Trophoblast cell (in vitro differentiated cells and primary cell): ENCODE measurements at regions not wholly inside any gene's neighbourhood (a gene's known extent, or its start where the extent isn't known, plus 50 kb on each side); places are given as distances from the start of the nearest gene placed in this dataset.

Source experiments
- DNase-seq, 2 donors: peaks; one replicate each; pipeline ENCODE4 v3.0.0-alpha.2; 2016
- H2AFZ ChIP-seq: 2 replicates; pipeline ENCODE4 v1.6.1; 2013; ENCODE audit warnings: low read length, moderate library complexity, mild to moderate bottlenecking; ENCODE audit not compliant: insufficient read depth, poor library complexity
- H2AK5ac ChIP-seq: 2 replicates; pipeline ENCODE4 v1.6.1; 2013; ENCODE audit warnings: mild to moderate bottlenecking, low read length
- H2BK120ac ChIP-seq: 2 replicates; pipeline ENCODE4 v1.6.1; 2013; ENCODE audit warnings: low read length, mild to moderate bottlenecking, moderate library complexity; ENCODE audit not compliant: insufficient read depth, poor library complexity
- H2BK12ac ChIP-seq: 2 replicates; pipeline ENCODE4 v1.6.1; 2013; ENCODE audit warnings: mild to moderate bottlenecking, low read length, moderate library complexity
- H2BK5ac ChIP-seq: 2 replicates; pipeline ENCODE4 v1.6.1; 2013; ENCODE audit warnings: low read length, low read depth, moderate library complexity, mild to moderate bottlenecking; ENCODE audit not compliant: poor library complexity
- H3K14ac ChIP-seq: 2 replicates; pipeline ENCODE4 v1.6.1; 2013; ENCODE audit warnings: mild to moderate bottlenecking, low read length
- H3K18ac ChIP-seq: 2 replicates; pipeline ENCODE4 v1.6.1; 2013; ENCODE audit warnings: mild to moderate bottlenecking, low read length
- H3K23ac ChIP-seq: 2 replicates; pipeline ENCODE4 v1.6.1; 2013; ENCODE audit warnings: low read length
- H3K27ac ChIP-seq: 2 replicates; pipeline ENCODE4 v1.5.1; 2013; ENCODE audit warnings: low read depth, mild to moderate bottlenecking, inconsistent platforms, low read length, moderate library complexity
- H3K27me3 ChIP-seq: 2 replicates; pipeline ENCODE4 v1.6.1; 2013; ENCODE audit warnings: inconsistent platforms, mild to moderate bottlenecking, low read length, moderate library complexity; ENCODE audit not compliant: insufficient read depth
- H3K36me3 ChIP-seq, 2 experiments: 1 replicate in 1 of 2; 2 replicates in 1 of 2; pipeline ENCODE4 v1.6.1; 2013; ENCODE audit warnings: low read length in 2 of 2, mild to moderate bottlenecking in 2 of 2, moderate library complexity in 1 of 2; ENCODE audit not compliant: insufficient read depth in 2 of 2, control insufficient read depth in 1 of 2
- H3K4ac ChIP-seq: 2 replicates; pipeline ENCODE4 v1.6.1; 2013; ENCODE audit warnings: low read depth, mild to moderate bottlenecking, low read length, moderate library complexity
- H3K4me1 ChIP-seq, 2 experiments: 1 replicate in 1 of 2; 2 replicates in 1 of 2; pipeline ENCODE4 v1.6.1; 2013; ENCODE audit warnings: low read length in 2 of 2, mild to moderate bottlenecking in 2 of 2, moderate library complexity in 1 of 2; ENCODE audit not compliant: insufficient read depth in 2 of 2, control insufficient read depth in 1 of 2
- H3K4me2 ChIP-seq: 2 replicates; pipeline ENCODE4 v1.6.1; 2013; ENCODE audit warnings: inconsistent platforms, mild to moderate bottlenecking, low read length, moderate library complexity
- H3K4me3 ChIP-seq: 2 replicates; pipeline ENCODE4 v1.5.1; 2013; ENCODE audit warnings: mild to moderate bottlenecking, low read depth, low read length, inconsistent platforms
- H3K79me1 ChIP-seq: one replicate; pipeline ENCODE4 v1.6.1; 2013; ENCODE audit warnings: low read length
- H3K79me2 ChIP-seq: 2 replicates; pipeline ENCODE4 v1.6.1; 2013; ENCODE audit warnings: low read length, mild to moderate bottlenecking; ENCODE audit not compliant: control insufficient read depth, insufficient read depth, poor library complexity
- H3K9ac ChIP-seq: 2 replicates; pipeline ENCODE4 v1.6.1; 2013; ENCODE audit warnings: mild to moderate bottlenecking, low read length
- H3K9me3 ChIP-seq: 2 replicates; pipeline ENCODE4 v1.6.1; 2013; ENCODE audit warnings: low read depth, mild to moderate bottlenecking, control low read depth, inconsistent platforms, low read length; ENCODE audit not compliant: insufficient read depth
- H4K12ac ChIP-seq: 2 replicates; pipeline ENCODE4 v1.6.1; 2013; ENCODE audit warnings: low read depth, mild to moderate bottlenecking, low read length, moderate library complexity
- H4K8ac ChIP-seq: 2 replicates; pipeline ENCODE4 v1.6.1; 2013; ENCODE audit warnings: low read depth, mild to moderate bottlenecking, low read length, moderate library complexity
- H4K91ac ChIP-seq: one replicate; pipeline ENCODE4 v1.6.1; 2013; ENCODE audit warnings: low read depth, mild to moderate bottlenecking, low read length, moderate library complexity
- WGBS: extraction: QIAGEN DNeasy Blood & Tissue Kit; methylation state at CpG from one replicate; pipeline ENCODE4 v1.1.7; 2013; ENCODE audit warnings: missing lambda C conversion rate; ENCODE audit not compliant: insufficient read length, insufficient coverage; ENCODE audit errors: extremely low coverage; 5-methylcytosine and 5-hydroxymethylcytosine counted together

DNA sequence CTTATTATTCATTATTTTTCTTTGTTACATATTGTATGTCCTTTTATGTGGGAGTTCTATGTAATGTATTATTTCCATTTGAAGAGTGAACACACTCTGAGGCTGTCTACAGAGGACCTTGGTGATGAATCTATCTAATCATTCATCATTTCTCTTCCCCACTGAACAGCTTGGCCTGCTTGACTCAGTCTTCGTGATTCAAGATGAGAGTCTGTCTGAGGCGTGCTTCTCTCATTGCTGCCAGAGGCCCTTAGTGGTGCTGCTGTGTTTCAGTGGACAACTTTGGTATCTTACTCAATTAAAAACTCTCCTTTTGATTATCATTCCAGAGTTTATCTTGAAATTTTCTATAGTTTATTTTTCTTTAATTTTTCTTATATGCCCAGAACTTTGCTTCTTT lies 318.1 kb upstream of the DAB2 start:
- H4K12ac ChIP-seq = no peak overlapping the region
- no peak overlapping the region for H3K14ac ChIP-seq
- no peak overlapping the region for H2BK12ac ChIP-seq
- no peak overlapping the region for H3K4ac ChIP-seq
- no peak overlapping the region for H3K4me2 ChIP-seq
- no peaks in the 10 kb centered on the region for H3K27me3 ChIP-seq
- H3K36me3 ChIP-seq = no peaks in the 10 kb centered on the region
- H3K79me1 ChIP-seq = no peaks in the 10 kb centered on the region
- no peak overlapping the region for H2BK120ac ChIP-seq
- no peak overlapping the region for H2BK5ac ChIP-seq
- no peak overlapping the region for H3K4me3 ChIP-seq
- H3K79me2 ChIP-seq = no peaks in the 10 kb centered on the region
- no peaks in the 10 kb centered on the region for H3K9me3 ChIP-seq
- no peak overlapping the region for H2AFZ ChIP-seq
- no peak overlapping the region for H3K9ac ChIP-seq
- H4K91ac ChIP-seq = no peak overlapping the region
- H3K27ac ChIP-seq = no peak overlapping the region
- no peak overlapping the region for H3K23ac ChIP-seq
- no peak overlapping the region for H4K8ac ChIP-seq
- H2AK5ac ChIP-seq = no peak overlapping the region
- no peak overlapping the region for H3K18ac ChIP-seq
- no peaks in the 10 kb centered on the region for H3K4me1 ChIP-seq
- no peak for DNase-seq
- WGBS = no CpG with 5 or more reads among the region's 2 CpGs

DNA sequence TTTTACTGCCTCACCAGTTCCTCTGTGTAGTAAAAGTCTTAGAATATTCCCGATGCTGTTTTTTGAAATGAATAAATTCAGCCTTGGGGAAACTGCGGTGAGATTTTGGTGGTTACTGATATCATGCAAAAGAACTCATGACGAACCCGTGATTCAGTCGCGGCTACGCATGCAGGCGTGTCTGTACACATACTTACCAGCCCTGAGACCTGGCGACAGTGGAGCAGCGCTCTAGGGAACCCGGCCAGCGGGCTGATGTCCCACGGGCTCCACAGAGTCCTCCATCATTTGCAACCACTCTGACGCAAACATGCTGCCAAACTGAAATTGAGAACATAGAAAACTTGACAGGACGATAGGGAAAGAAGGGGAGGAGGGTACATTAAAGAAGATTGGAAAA lies 315.6 kb upstream of the DAB2 start:
- no CpG with 5 or more reads among the region's 15 CpGs for WGBS
- H3K27me3 ChIP-seq = no peaks in the 10 kb centered on the region
- no peaks in the 10 kb centered on the region for H3K79me1 ChIP-seq
- no peak overlapping the region for H2BK120ac ChIP-seq
- no peak overlapping the region for H3K4ac ChIP-seq
- no peaks in the 10 kb centered on the region for H3K79me2 ChIP-seq
- H2BK12ac ChIP-seq = no peak overlapping the region
- H3K36me3 ChIP-seq = no peaks in the 10 kb centered on the region
- H3K9ac ChIP-seq = no peak overlapping the region
- no peak overlapping the region for H3K23ac ChIP-seq
- no peak overlapping the region for H4K12ac ChIP-seq
- no peak overlapping the region for H3K14ac ChIP-seq
- no peak overlapping the region for H3K4me2 ChIP-seq
- peak; percentile 68 to 70 for DNase-seq
- H4K8ac ChIP-seq = no peak overlapping the region
- no peak overlapping the region for H4K91ac ChIP-seq
- no peak overlapping the region for H2AFZ ChIP-seq
- H3K4me1 ChIP-seq = no peaks in the 10 kb centered on the region
- H3K18ac ChIP-seq = no peak overlapping the region
- no peak overlapping the region for H2BK5ac ChIP-seq
- H2AK5ac ChIP-seq = no peak overlapping the region
- H3K27ac ChIP-seq = no peak overlapping the region
- no peaks in the 10 kb centered on the region for H3K9me3 ChIP-seq
- no peak overlapping the region for H3K4me3 ChIP-seq

DNA sequence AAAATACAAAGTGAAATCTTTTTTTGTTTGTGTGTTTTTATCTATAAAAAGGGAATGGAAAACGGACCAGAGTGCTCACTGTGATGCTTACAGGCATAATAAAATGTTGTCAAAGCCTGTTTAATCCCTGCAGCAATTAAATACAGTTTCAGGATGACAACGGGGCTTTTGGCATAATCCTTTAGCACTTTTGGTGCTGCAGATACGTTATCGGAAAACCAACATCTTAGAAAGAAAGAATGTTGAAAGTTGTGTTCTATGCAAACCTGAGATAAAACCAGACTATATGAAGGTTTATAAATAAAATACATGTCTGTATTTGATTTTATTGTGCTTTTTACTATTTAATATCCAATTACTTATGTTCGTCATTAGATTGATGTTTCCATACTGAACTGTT lies 307.4 kb upstream of the DAB2 start:
- no peak overlapping the region for H3K18ac ChIP-seq
- H3K9ac ChIP-seq = no peak overlapping the region
- no peak overlapping the region for H3K4me3 ChIP-seq
- H2AK5ac ChIP-seq = no peak overlapping the region
- no peak overlapping the region for H3K4me2 ChIP-seq
- H3K27ac ChIP-seq = no peak overlapping the region
- H3K27me3 ChIP-seq = no peaks in the 10 kb centered on the region
- no peak overlapping the region for H2BK120ac ChIP-seq
- no peak overlapping the region for H2BK12ac ChIP-seq
- H4K91ac ChIP-seq = no peak overlapping the region
- no peaks in the 10 kb centered on the region for H3K4me1 ChIP-seq
- no peak for DNase-seq
- H2AFZ ChIP-seq = no peak overlapping the region
- H3K23ac ChIP-seq = no peak overlapping the region
- WGBS = no CpG with 5 or more reads among the region's 5 CpGs
- no peak overlapping the region for H3K4ac ChIP-seq
- no peaks in the 10 kb centered on the region for H3K36me3 ChIP-seq
- H2BK5ac ChIP-seq = no peak overlapping the region
- H3K79me1 ChIP-seq = no peaks in the 10 kb centered on the region
- no peak overlapping the region for H4K12ac ChIP-seq
- H3K14ac ChIP-seq = no peak overlapping the region
- no peaks in the 10 kb centered on the region for H3K79me2 ChIP-seq
- no peak overlapping the region for H4K8ac ChIP-seq
- H3K9me3 ChIP-seq = no peaks in the 10 kb centered on the region

DNA sequence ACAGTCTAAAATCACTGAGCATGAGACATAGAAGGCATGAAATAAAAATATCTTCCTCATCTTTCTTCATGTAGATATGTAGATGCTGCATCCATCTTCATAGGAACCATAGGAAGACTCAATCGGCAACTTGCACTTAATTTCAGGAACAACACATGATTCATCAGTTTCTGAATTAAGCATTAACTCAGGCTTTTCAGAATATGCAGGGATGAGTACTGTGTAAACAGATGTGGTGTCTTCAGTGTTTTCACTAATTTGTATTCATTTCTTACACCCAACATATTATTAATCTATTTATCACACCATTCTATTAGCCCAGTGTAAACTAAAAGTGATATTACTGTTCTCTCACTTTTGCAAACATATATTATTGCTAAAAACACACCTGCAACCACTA lies 305.9 kb upstream of the DAB2 start:
- Histone ChIP-seq H3K9me3 (no peaks in the 10 kb centered on the region), H4K12ac (no peak overlapping the region), H2AK5ac (no peak overlapping the region), H4K91ac (no peak overlapping the region), H3K9ac (no peak overlapping the region), H3K27ac (no peak overlapping the region), H2BK5ac (no peak overlapping the region), H3K23ac (no peak overlapping the region), H3K14ac (no peak overlapping the region), H3K79me2 (no peaks in the 10 kb centered on the region), H3K4me1 (no peaks in the 10 kb centered on the region), H2BK120ac (no peak overlapping the region), H3K27me3 (no peaks in the 10 kb centered on the region), H4K8ac (no peak overlapping the region), H3K79me1 (no peaks in the 10 kb centered on the region), H3K4ac (no peak overlapping the region), H2BK12ac (no peak overlapping the region), H2AFZ (no peak overlapping the region), H3K4me2 (no peak overlapping the region), H3K18ac (no peak overlapping the region), H3K4me3 (no peak overlapping the region), H3K36me3 (no peaks in the 10 kb centered on the region)
- DNase-seq = no peak
- WGBS = no CpG with 5 or more reads among the region's 1 CpG
